ENCODE measurements at regions not wholly inside any gene's neighbourhood (a gene's known extent, or its start where the extent isn't known, plus 50 kb on each side); places are given as distances from the start of the nearest gene placed in this dataset.

DNA sequence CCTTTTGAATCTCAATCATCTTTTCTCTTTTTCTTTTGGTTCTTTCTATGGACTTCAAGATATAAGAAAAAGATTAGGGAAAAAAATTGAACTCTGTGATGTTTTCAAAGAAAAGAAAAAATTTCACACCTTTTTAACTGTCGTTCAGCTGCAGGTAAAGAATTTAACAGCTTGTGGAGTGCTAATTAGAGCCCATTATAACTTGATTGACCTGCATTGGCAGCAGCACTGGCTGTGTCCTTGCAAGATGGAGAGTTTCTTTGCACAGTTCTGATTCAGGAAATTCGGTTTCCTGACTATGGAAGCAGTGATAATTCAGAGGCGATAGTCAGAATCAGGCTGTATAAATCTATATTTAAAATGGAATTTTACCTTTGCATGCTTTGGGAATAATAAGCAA, 183.2 kb upstream of the DACH1 start:
- no peak overlapping the region for H3K4me3 ChIP-seq (replicated peaks; ENCODE audit: low read depth, low read length)
- no peak for DNase-seq (ENCODE audit: low read depth)
- no peak for TF ChIP-seq CTCF (IDR thresholded peaks at IDR 0.05; ENCODE audit: low read length, missing control alignments)

DNA sequence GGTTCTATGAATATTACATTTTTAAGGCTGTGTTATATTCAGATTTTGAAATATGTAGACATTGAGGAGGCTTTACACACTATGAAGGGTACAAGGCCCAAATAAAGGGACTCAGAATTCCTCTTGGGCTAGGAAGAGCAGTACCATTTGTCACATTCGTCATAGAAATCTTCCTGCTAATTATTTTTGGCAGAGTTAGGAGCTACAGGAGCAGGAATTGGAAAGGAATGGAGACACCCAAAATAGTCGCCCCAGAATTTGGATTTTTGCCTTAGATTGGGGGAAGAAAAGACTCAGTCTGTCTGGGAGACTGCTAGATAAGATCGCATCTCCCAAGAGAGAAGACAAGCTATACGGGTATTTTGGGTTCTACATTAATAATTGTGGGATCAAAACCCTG, 176.4 kb upstream of the DACH1 start:
- TF ChIP-seq CTCF (IDR thresholded peaks at IDR 0.05; ENCODE audit: low read length, missing control alignments): no peak
- no peak overlapping the region for H3K4me3 ChIP-seq (replicated peaks; ENCODE audit: low read depth, low read length)
- DNase-seq (ENCODE audit: low read depth): no peak

DNA sequence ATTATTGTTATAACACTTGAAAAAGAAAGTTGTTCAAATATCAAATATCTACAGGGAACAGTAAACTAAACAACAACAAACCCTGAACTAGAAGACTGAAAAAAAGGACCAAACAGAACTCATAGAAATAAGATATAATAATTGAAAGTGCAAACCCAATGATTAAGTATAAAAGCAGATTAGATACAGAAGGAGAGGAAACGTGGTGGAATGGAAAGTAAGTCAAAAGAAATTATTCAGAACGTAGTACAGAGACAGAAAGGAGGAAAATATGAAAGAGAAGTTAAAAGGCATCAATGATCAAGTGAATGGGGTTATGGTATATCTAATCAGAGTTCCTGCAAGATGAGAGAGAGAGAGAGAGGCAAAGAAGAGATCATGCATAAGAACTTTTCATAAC, 174.2 kb upstream of the DACH1 start:
- no peak for TF ChIP-seq CTCF (IDR thresholded peaks at IDR 0.05; ENCODE audit: low read length, missing control alignments)
- H3K4me3 ChIP-seq (replicated peaks; ENCODE audit: low read depth, low read length): no peak overlapping the region
- DNase-seq (ENCODE audit: low read depth): no peak

- H3K4me3 ChIP-seq (replicated peaks; ENCODE audit: low read depth, low read length): no peak overlapping the region
- TF ChIP-seq CTCF (IDR thresholded peaks at IDR 0.05; ENCODE audit: low read length, missing control alignments): no peak
- DNase-seq (ENCODE audit: low read depth): no peak
These were observed 172.1 kb upstream of the DACH1 start for GRCh38 chr13:72039126-72039525.

DNA sequence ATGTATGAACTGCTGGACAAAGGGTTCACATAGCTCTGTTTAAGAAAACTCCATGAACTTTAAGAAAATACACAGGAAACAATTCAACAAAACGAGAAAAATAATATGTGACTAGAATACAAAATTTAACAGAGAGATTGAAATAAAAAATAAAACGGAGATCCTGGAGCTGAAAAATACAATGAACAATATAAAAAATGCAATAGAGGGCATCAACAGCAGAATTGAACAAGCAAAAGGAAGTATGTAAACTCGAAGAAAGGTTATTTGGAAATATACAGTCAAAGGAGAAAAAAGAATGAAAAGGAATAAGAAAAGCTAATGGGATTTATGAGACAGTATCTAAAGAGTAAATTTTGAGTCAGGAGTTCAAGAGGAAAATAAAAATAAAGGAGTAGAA, 163.0 kb upstream of the DACH1 start:
- DNase-seq (ENCODE audit: low read depth): no peak
- TF ChIP-seq CTCF (IDR thresholded peaks at IDR 0.05; ENCODE audit: low read length, missing control alignments): no peak
- no peak overlapping the region for H3K4me3 ChIP-seq (replicated peaks; ENCODE audit: low read depth, low read length)

- no peak overlapping the region for H3K4me3 ChIP-seq (replicated peaks; ENCODE audit: low read depth, low read length)
- TF ChIP-seq CTCF (IDR thresholded peaks at IDR 0.05; ENCODE audit: low read length, missing control alignments): no peak
- DNase-seq (ENCODE audit: low read depth): no peak
These were observed 158.8 kb upstream of the DACH1 start for GRCh38 chr13:72025836-72026235.

GRCh38 chr13:72023895-72024294, 156.9 kb upstream of the DACH1 start:
- H3K4me3 ChIP-seq (replicated peaks; ENCODE audit: low read depth, low read length): no peak overlapping the region
- DNase-seq (ENCODE audit: low read depth): no peak
- no peak for TF ChIP-seq CTCF (IDR thresholded peaks at IDR 0.05; ENCODE audit: low read length, missing control alignments)

Measured in fibroblast of pulmonary artery (primary cell).